GM19452 (cell line): ENCODE measurements at regions not wholly inside any gene's neighbourhood (a gene's known extent, or its start where the extent isn't known, plus 50 kb on each side); places are given as distances from the start of the nearest gene placed in this dataset.

Source experiments
- ATAC-seq: cut with Tn5 transposase; IDR thresholded peaks from one replicate; pipeline ENCODE4 v1.9.1; 2021; ENCODE audit not compliant: unreplicated experiment

DNA sequence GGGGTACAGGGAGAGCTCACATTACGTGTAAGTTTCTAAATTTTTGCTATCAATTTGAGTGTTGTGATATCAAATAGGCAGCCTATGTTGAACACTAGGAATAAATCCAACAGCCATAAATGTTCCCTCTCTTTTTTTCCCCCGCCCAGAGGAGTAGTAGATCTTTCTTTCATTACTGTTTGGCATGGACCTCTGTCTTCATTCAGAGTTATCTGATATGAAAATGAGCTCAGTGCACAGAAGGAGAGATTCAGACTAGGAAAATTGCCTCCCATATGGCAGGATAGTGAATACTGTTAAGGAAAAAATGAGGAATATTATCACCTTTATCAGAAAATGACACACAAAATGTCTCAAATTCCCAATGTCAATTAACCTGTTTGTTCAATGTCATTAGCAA is 110.0 kb upstream of the EYS start:
- ATAC-seq = no peak

DNA sequence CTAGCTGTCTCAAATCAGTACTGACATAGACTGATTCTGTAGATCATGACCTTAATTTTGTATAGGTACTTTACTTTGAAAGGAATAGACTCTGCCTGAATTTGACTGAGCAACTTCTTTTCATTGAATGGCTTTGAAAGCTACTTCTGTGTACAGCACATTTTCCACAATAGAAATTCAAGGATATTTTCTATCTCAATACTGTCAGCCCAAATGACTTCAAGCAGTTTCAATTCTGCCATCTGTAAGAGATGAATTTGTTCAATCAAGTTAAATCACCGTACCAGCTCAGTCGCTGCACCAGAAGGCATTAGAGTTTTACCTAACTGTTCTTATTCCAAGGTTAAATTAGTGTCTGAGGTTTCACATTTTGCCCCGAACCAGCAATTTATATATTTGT is 107.0 kb upstream of the EYS start:
- ATAC-seq = no peak

DNA sequence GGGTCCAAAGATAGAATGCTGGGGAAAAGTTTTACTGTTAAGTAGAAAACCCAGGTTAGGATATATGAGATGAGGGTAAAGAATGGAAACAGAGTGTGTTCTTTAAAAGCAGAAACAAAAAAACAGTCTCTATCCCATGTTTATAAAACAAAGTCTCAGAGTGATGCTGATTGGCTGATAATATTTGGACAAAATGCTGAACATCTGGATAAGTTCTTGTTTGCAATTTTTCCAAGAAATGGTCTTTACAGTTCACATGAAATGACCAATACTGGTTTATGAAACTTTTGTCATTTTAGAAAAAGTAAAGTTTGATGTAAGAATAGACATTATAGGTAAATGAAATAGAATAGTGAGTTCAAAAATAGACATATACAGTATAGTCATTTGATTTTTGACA is 96.2 kb upstream of the EYS start:
- no peak for ATAC-seq

DNA sequence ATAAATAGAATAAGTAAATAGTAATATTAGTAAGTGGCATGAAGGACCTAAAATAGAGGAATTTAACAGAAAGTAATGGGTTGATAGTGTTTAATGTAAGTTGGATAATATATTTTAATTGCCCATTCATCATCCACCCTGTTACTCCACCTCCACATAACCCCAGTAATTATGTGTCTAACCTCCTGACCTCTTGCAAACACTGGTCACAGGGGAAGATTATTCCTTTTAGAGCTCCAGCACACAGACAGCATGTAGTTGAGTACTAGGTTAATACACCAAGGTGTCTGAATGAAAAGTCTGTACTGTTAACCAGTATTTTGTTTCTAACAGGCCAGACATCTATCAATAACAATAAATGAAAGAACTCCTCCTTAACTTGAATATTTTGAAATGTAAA is 92.4 kb upstream of the EYS start:
- ATAC-seq = no peak

DNA sequence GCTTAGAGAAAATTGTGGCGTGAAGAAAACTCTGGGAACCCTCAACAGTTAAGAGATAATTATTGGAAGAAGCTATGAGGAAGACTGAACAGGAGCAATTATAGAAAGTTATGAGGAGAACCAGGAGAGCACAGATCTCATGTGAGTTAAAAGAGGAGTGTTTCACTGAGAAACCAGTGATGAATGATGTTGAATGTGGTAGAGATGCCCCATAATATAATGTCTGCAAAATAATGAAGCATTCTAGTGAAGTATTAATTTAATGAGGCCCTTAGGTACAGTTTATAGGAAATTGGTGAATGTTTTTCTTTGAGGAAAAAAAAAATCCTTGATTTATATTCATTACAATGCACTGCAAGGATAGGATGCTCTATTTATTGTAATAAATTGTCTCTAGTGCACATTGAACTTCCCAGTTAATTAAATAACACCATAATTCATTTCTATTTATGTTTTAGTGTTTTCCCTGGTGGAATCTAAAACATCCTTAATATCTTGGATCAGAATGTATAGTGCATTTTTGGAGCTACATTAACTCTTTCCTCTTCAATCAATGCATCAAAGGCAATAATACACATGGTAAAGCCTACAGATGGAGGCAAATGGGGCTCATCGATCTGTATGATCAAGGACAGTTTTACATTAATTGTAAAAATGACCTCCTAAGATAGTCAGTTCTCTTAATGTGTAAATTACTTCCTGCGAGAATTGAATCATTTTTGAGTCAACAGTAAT is 91.4 kb upstream of the EYS start:
- no peak for ATAC-seq

DNA sequence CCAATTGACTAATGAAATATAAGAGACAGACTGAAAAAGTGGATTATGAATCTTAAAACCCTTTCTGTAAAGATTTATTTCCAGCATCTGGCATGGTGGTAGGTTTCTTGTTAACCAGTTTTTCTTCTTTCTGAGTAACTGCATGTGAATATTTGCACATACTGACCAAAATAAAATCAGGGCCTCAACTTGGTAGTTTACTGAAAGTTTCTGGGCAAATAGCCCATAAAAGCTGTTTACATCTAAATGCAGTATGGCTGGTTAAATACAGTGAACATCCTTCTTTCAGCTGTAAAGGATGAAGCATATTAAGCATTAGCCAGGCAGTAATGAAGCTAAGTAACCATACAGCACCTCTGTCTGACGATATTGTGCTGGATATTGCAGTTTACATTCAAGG is 83.6 kb upstream of the EYS start:
- no peak for ATAC-seq

DNA sequence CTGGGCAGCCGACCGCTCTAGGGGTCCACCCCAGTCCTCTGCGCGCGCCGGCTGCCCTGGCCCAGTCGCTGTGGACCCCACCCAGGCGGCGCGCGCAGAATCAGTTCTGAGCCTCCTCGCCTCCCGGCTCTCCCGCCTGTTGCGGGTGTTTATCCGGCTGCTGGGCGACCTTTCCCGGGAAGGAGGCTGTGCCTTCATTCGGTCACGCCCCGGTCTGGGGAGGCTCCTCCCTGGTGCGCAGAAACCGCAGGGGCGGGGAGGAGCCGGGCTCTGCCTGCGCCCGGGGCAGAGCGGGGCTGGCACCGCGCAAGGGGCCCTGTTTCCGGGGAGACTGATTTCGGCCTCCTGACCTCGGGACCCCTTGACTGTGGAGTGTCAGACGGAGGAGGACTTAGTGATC is 80.8 kb upstream of the EYS start:
- ATAC-seq = no peak

DNA sequence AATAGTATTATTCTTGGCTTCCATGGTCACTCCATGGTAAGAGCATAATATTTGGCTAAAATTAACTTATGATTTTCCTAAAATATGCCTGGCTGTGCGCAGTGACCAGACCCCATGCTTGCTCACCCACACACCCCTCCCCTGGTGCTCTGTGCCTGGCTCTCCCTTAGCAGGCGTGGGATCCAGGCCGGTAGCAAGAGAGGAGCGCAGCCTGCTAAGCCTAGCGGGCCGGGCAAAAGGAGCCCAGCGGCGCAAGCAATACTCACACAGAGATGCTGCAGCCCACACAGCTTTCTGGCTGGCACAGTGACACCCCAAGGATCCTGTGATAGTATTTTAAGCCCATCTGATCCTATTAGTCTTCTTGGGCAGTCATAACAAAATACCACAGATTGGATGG is 79.8 kb upstream of the EYS start:
- ATAC-seq = no peak

DNA sequence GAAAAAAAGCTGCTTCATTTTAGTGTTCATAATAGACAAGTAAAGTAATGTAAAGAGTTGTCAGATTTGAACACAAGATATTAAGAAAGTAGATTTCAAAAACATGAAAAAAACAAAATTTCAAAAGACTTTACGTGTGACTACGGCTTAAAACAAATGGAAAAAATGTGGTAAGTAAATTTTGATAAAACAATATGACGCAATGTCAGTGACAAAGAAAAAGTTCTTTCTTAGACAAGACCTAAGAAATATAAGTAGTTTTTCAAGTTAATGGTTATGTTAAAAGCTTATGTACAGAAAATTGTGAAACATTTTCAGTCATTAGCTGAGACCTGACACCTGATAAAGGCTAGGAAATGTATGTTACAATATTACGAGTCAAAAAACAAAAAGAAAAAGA is 73.7 kb upstream of the EYS start:
- ATAC-seq = no peak

DNA sequence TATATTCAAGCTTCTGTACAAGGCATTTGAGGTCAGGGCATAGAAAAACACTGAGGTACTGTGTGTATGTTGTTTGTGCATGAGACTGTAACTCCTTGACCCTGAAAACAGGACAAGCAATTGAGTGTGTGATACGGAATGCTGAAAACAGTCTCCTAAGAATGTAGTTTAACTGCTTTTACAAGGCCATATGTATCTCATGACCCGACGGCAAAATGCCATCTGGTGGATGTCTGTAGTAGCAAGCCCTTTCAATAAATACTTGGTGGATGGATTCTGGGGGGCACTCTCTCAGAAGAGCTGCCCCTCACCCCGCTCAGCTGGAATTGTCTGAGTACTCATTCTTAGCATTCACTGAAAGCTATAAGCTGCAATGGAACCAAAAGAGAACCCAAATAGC is 69.3 kb upstream of the EYS start:
- no peak for ATAC-seq

DNA sequence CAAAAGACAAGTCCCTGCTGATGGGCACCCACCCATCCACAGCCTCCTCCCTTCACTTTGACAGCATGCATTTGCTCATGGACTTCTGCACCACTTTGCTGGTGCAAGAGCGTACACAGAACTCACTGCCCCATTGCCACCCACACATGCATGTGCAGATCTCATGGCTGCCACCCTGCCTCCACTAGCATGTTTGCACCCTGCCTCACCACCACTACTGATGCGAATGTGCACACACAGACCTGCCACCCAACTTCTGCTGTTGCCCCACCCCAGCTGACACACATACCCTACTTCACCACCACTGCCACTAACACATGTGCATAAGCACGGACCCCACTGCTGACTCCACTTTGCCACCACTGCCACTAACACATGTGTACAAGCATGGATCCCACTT is 64.9 kb upstream of the EYS start:
- ATAC-seq = no peak

DNA sequence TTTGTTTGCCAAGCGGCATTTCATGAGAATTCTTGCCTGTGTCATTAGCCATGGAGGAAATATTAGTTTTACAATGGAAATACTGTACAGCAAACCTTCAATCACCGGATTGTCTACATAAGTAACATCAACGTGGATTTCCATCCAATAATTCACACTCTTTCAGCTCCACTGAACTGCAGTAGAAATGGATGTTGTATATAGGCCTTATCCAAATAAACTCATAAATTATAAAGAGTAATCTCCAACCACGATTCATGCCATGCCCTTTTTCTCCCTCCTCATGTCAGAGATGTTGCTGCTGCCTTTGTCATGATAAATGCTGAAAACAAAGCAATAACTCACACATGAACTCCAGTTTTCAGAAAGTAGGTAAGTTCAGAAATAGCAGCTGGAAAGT is 54.9 kb upstream of the EYS start:
- no peak for ATAC-seq

DNA sequence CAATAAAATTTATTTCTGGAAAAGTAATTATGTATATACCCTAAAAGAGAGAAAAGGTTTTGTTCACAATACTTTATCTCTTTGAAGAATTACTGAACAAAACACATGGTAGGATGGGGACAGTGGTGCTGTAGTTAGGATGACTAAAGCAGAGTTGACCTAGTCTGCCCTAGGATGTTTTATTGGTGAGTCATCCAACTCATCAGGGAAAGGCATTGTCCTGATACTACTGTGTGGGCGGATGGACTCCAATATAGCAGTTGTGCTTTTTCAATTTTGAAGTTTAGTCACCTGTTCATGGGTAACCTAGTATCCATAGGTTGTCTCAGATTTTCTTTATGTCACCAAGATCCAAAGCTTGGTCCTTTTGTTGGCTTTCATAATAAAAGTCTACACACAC is 53.3 kb upstream of the EYS start:
- no peak for ATAC-seq
